ENCODE measurements at regions not wholly inside any gene's neighbourhood (a gene's known extent, or its start where the extent isn't known, plus 50 kb on each side); places are given as distances from the start of the nearest gene placed in this dataset.

- no peak overlapping the region for H3K4me2 ChIP-seq (ENCODE audit: low read length)
Measured at GRCh38 chr4:99710681-99711345, 53.2 kb upstream of the C4orf54 start.

GRCh38 chr4:99710020-99710419 lies 52.4 kb upstream of the C4orf54 start:
- Histone ChIP-seq H3K27me3 (ENCODE audit: low read depth, low read length) (no peaks in the 10 kb centered on the region), H3K36me3 (replicated peaks; ENCODE audit: low read depth, low read length) (no peaks in the 10 kb centered on the region), H3K4me1 (ENCODE audit: low read length) (no peaks in the 10 kb centered on the region), H3K27ac (ENCODE audit: low read length) (no peak overlapping the region), H3K9me3 (ENCODE audit: insufficient read depth, low read length) (no peaks in the 10 kb centered on the region), H3K4me3 (ENCODE audit: low read length) (no peak overlapping the region), H2AFZ (ENCODE audit: low read depth, low read length) (no peak overlapping the region), H3K79me2 (ENCODE audit: low read length) (no peaks in the 10 kb centered on the region), H3K4me2 (ENCODE audit: low read length) (no peak overlapping the region), H3K9ac (ENCODE audit: low read length) (no peak overlapping the region), H4K20me1 (ENCODE audit: insufficient read depth, low read length) (no peaks in the 10 kb centered on the region)
- TF ChIP-seq CTCF (IDR thresholded peaks at IDR 0.05; ENCODE audit: low read depth, low read length) (no peak), EZH2phosphoT487 (IDR thresholded peaks at IDR 0.05; ENCODE audit: low read depth) (no peak)

More at GRCh38 chr4:99710681-99711345, 53.2 kb upstream of the C4orf54 start:
- Histone ChIP-seq H3K9ac (ENCODE audit: low read length) (no peak overlapping the region), H3K9me3 (ENCODE audit: insufficient read depth, low read length) (no peaks in the 10 kb centered on the region), H3K4me3 (ENCODE audit: low read length) (no peak overlapping the region), H3K36me3 (replicated peaks; ENCODE audit: low read depth, low read length) (no peaks in the 10 kb centered on the region), H3K79me2 (ENCODE audit: low read length) (no peaks in the 10 kb centered on the region), H3K27me3 (ENCODE audit: low read depth, low read length) (no peaks in the 10 kb centered on the region), H2AFZ (ENCODE audit: low read depth, low read length) (no peak overlapping the region), H3K27ac (ENCODE audit: low read length) (no peak overlapping the region), H4K20me1 (ENCODE audit: insufficient read depth, low read length) (no peaks in the 10 kb centered on the region), H3K4me1 (ENCODE audit: low read length) (no peaks in the 10 kb centered on the region)
- TF ChIP-seq EZH2phosphoT487 (IDR thresholded peaks at IDR 0.05; ENCODE audit: low read depth) (no peak), CTCF (IDR thresholded peaks at IDR 0.05; ENCODE audit: low read depth, low read length) (no peak)

- no peak overlapping the region for H2AFZ ChIP-seq (ENCODE audit: low read depth, low read length)
- H3K9ac ChIP-seq (ENCODE audit: low read length): no peak overlapping the region
- TF ChIP-seq CTCF (IDR thresholded peaks at IDR 0.05; ENCODE audit: low read depth, low read length) (no peak), EZH2phosphoT487 (IDR thresholded peaks at IDR 0.05; ENCODE audit: low read depth) (no peak)
- no peaks in the 10 kb centered on the region for H3K79me2 ChIP-seq (ENCODE audit: low read length)
- no peaks in the 10 kb centered on the region for H3K4me1 ChIP-seq (ENCODE audit: low read length)
- no peak overlapping the region for H3K27ac ChIP-seq (ENCODE audit: low read length)
- H3K4me3 ChIP-seq (ENCODE audit: low read length): no peak overlapping the region
- H3K36me3 ChIP-seq (replicated peaks; ENCODE audit: low read depth, low read length): no peaks in the 10 kb centered on the region
- H4K20me1 ChIP-seq (ENCODE audit: insufficient read depth, low read length): no peaks in the 10 kb centered on the region
- H3K27me3 ChIP-seq (ENCODE audit: low read depth, low read length): no peaks in the 10 kb centered on the region
- no peaks in the 10 kb centered on the region for H3K9me3 ChIP-seq (ENCODE audit: insufficient read depth, low read length)
- no peak overlapping the region for H3K4me2 ChIP-seq (ENCODE audit: low read length)
Measured at GRCh38 chr4:99708551-99708950, 50.9 kb upstream of the C4orf54 start.
